ENCODE measurements at regions not wholly inside any gene's neighbourhood (a gene's known extent, or its start where the extent isn't known, plus 50 kb on each side); places are given as distances from the start of the nearest gene placed in this dataset.
A peak's percentile ranks its signal among the peaks of the same experiment; 100 is the strongest.

DNA sequence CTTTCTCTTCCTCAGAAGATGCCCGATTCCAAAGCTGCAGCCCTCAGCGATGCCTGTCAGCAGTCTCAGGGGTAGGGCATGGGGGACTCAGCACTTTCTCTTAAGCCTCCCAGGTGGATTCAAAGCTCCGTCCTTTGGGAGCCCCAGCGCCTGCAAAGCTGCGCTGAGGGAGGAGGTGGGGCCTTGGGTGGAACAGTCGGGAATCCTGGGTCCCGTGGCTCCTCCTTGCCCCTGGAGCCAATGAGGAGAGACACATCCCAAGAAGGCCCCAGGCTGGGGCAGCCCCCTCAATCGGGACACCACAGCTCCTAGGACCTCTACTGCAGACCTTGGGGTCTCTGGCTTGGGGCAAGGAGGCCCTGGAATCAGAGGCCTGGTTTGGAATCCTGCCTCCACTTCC, 227.5 kb upstream of the IGF1R start:
- Histone ChIP-seq H3K4me3 (ENCODE audit: low read length) (no peak overlapping the region), H3K36me3 (ENCODE audit: control insufficient read depth, insufficient read depth, low read length) (no peaks in the 10 kb centered on the region), H3K27me3 (ENCODE audit: control insufficient read depth, insufficient read depth, low read length) (peaks cover 11% of the 10 kb centered on the region), H3K27ac (ENCODE audit: low read length) (no peak overlapping the region), H3K9me3 (ENCODE audit: control insufficient read depth, insufficient read depth, low read length) (no peaks in the 10 kb centered on the region), H3K4me1 (ENCODE audit: control insufficient read depth, insufficient read depth, low read length) (no peaks in the 10 kb centered on the region)
- no peak for DNase-seq (ENCODE audit: low read depth, low spot score)
- WGBS (ENCODE audit: insufficient coverage, insufficient read length): no CpG with 5 or more reads among the region's 8 CpGs

DNA sequence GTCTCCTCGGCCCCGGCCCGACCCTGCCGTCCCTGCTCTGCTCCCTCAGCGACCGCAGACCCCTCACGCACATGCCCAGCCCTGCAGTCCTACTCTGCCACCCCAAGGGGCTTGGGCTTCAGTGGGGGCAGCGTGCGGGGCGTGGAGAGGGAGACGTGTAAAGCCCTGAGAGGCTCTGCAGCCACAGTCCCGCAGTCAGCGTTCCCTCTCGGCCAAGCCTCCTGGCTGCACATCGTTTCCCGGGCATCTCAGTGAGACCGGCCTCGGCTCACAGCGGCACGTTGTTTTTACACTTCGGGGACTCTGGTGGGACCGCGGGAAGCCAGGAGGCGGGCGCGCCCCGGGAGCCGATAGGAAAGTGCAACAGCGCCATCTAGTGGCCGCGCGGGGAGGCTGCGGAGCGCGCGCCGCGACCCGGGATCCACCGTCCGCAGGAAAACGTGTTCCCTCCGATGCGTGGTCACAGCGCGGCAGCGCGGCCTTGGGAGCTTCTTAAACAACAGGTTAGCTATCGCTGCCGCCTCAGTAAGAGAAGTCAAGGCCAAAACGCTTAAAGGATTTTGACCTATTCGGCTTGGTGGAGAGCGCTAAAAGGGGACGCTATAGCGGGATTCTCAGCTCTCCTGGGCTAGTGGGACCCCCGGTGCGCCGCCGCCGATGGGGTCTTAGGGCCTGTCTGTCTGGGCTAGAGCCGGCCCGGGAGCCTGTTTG, 226.8 kb upstream of the IGF1R start:
- no peaks in the 10 kb centered on the region for H3K9me3 ChIP-seq (ENCODE audit: control insufficient read depth, insufficient read depth, low read length)
- no CpG with 5 or more reads among the region's 62 CpGs for WGBS (ENCODE audit: insufficient coverage, insufficient read length)
- peaks cover 11% of the 10 kb centered on the region for H3K27me3 ChIP-seq (ENCODE audit: control insufficient read depth, insufficient read depth, low read length)
- H3K4me1 ChIP-seq (ENCODE audit: control insufficient read depth, insufficient read depth, low read length): no peaks in the 10 kb centered on the region
- peak overlapping the region; percentile 18; the same call in 1 of the 2 replicates for H3K4me3 ChIP-seq (ENCODE audit: low read length)
- DNase-seq (ENCODE audit: low read depth, low spot score): no peak
- no peak overlapping the region for H3K27ac ChIP-seq (ENCODE audit: low read length)
- no peaks in the 10 kb centered on the region for H3K36me3 ChIP-seq (ENCODE audit: control insufficient read depth, insufficient read depth, low read length)

DNA sequence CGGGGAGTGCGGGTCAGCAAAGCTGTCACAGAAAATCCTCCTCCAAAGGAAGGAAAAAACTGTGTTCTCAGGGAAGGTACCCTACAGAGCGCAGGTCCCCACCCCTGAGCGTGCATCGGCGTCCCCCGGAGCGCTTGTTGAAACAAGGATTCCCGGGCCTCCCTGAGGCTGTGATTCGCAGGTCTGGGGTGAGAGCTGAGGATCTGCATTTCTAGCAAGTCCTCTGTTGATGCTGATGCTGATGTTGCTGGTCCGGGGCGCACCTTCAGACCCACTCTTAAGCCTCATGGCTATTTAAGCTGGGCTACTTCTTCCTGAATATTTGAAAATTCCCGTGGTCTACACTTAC, 226.2 kb upstream of the IGF1R start:
- H3K4me3 ChIP-seq (ENCODE audit: low read length): peak overlapping the region; percentile 18; the same call in 1 of the 2 replicates
- peaks cover 11% of the 10 kb centered on the region for H3K27me3 ChIP-seq (ENCODE audit: control insufficient read depth, insufficient read depth, low read length)

DNA sequence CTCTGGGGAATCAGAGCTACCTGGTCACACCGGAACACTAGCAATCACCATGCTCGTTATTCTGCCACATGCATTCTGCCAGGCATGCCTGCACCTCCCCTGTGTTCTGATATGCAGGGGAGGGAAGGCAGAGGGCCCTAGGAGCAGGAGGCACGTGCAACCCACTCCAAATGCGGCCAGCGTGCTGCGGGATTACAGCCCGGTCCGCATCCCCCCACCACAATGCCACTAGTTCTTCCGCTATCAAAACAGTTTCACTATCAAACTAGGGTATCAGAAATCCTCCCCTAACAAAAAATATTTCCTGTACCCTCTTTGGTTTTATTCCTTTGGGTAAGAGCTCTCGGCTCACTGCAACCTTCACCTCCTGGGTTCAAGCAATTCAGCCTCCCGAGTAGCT, 223.2 kb upstream of the IGF1R start:
- peaks cover 13% of the 10 kb centered on the region for H3K27me3 ChIP-seq (ENCODE audit: control insufficient read depth, insufficient read depth, low read length)

More for the DNA sequence above, 226.2 kb upstream of the IGF1R start:
- H3K36me3 ChIP-seq (ENCODE audit: control insufficient read depth, insufficient read depth, low read length): no peaks in the 10 kb centered on the region
- no CpG with 5 or more reads among the region's 13 CpGs for whole genome bisulfite sequencing (ENCODE audit: insufficient coverage, insufficient read length)
- no peak for DNase-seq (ENCODE audit: low read depth, low spot score)
- H3K9me3 ChIP-seq (ENCODE audit: control insufficient read depth, insufficient read depth, low read length): no peaks in the 10 kb centered on the region
- H3K4me1 ChIP-seq (ENCODE audit: control insufficient read depth, insufficient read depth, low read length): no peaks in the 10 kb centered on the region
- no peak overlapping the region for H3K27ac ChIP-seq (ENCODE audit: low read length)

DNA sequence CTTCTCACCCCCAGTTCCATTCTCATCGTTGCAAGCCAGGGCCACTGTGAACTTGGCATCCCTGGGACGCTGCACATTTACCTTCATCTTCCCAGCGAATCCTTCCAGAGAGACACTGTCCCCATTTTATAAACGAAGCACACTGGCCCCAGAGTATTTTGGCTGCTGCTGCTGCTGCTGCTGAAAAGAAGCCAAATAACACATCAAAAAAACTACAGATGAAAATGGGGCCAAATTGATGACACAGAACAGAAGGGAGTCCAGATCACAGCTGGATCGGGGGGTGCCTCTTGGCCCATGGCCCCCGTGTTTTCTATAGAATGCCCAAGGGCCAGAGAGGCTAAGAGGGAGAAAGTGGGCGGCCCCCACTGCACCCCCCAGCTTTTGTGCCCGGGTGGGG, 221.0 kb upstream of the IGF1R start:
- WGBS (ENCODE audit: insufficient coverage, insufficient read length): no CpG with 5 or more reads among the region's 8 CpGs
- H3K4me1 ChIP-seq (ENCODE audit: control insufficient read depth, insufficient read depth, low read length): no peaks in the 10 kb centered on the region
- DNase-seq (ENCODE audit: low read depth, low spot score): no peak
- no peaks in the 10 kb centered on the region for H3K9me3 ChIP-seq (ENCODE audit: control insufficient read depth, insufficient read depth, low read length)
- H3K4me3 ChIP-seq (ENCODE audit: low read length): no peak overlapping the region
- peaks cover 8% of the 10 kb centered on the region for H3K27me3 ChIP-seq (ENCODE audit: control insufficient read depth, insufficient read depth, low read length)
- no peaks in the 10 kb centered on the region for H3K36me3 ChIP-seq (ENCODE audit: control insufficient read depth, insufficient read depth, low read length)
- no peak overlapping the region for H3K27ac ChIP-seq (ENCODE audit: low read length)

More for the DNA sequence above, 223.2 kb upstream of the IGF1R start:
- no CpG with 5 or more reads among the region's 11 CpGs for WGBS (ENCODE audit: insufficient coverage, insufficient read length)
- Histone ChIP-seq H3K4me3 (ENCODE audit: low read length) (no peak overlapping the region), H3K36me3 (ENCODE audit: control insufficient read depth, insufficient read depth, low read length) (no peaks in the 10 kb centered on the region), H3K4me1 (ENCODE audit: control insufficient read depth, insufficient read depth, low read length) (no peaks in the 10 kb centered on the region), H3K27ac (ENCODE audit: low read length) (no peak overlapping the region), H3K9me3 (ENCODE audit: control insufficient read depth, insufficient read depth, low read length) (no peaks in the 10 kb centered on the region)
- no peak for DNase-seq (ENCODE audit: low read depth, low spot score)

DNA sequence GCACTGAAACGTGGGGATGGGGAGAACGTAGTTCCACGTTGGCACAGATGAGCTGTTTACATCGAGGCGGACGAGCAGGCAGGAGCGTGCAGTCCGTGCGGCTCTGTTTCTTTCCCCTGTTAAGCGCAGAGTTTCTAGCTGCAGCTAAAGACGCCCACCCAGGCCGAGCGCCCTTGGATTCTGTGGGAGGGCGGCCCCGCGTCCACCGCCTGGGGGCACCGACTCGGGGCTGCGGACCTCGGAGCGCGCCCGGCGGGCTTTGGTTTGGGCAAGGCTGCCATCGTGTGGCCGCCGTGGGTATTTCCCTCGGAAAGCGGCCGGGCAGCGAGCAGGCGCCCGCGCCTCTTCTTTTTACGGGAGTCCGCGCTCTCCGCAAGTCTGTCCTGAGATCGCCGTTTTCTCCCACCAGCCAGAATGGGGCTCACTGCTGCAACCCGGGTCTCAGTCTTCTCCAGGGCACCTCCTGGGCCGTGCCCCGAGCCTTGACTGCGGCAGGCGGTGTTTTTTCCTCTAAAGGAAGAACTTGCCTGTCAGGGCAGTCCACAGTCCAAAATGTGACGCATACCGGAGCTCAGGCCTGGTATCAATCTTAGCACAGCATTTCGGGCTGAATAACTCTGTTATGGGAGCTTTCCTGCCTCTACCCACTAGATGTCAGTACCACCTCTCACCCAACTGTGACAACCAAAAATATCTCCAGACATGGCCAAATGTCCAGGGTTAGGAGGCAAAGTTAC, 219.9 kb upstream of the IGF1R start:
- H3K4me3 ChIP-seq (ENCODE audit: low read length): peak overlapping the region; percentile 33; the same call in 1 of the 2 replicates
- WGBS (ENCODE audit: insufficient coverage, insufficient read length): no CpG with 5 or more reads among the region's 49 CpGs
- H3K36me3 ChIP-seq (ENCODE audit: control insufficient read depth, insufficient read depth, low read length): no peaks in the 10 kb centered on the region
- H3K27me3 ChIP-seq (ENCODE audit: control insufficient read depth, insufficient read depth, low read length): peaks cover 2% of the 10 kb centered on the region; the same call in 1 of the 2 replicates
- DNase-seq (ENCODE audit: low read depth, low spot score): no peak
- H3K9me3 ChIP-seq (ENCODE audit: control insufficient read depth, insufficient read depth, low read length): no peaks in the 10 kb centered on the region
- H3K4me1 ChIP-seq (ENCODE audit: control insufficient read depth, insufficient read depth, low read length): no peaks in the 10 kb centered on the region
- H3K27ac ChIP-seq (ENCODE audit: low read length): no peak overlapping the region

DNA sequence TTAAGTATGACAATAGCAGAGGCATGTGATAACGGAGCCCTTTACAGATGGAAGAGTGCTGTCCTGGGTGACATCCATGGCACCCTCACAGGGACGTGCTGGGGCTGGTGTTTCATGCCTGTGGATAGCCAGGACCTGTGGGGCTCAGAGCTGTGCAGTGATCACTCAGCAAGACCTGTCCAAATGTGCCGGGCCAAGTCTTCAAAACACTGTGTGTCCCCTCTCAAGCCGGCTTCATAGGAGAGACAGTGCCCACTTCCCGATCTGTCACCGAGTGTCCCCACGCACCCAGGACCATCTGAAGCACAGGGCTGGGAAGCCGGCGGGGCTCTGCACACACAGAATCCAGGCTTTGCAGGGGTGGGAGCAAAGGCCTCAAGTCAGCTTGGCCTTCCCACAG, 217.2 kb upstream of the IGF1R start:
- Histone ChIP-seq H3K4me3 (ENCODE audit: low read length) (no peak overlapping the region), H3K27me3 (ENCODE audit: control insufficient read depth, insufficient read depth, low read length) (peaks cover 2% of the 10 kb centered on the region; the same call in 1 of the 2 replicates), H3K4me1 (ENCODE audit: control insufficient read depth, insufficient read depth, low read length) (no peaks in the 10 kb centered on the region), H3K9me3 (ENCODE audit: control insufficient read depth, insufficient read depth, low read length) (no peaks in the 10 kb centered on the region), H3K36me3 (ENCODE audit: control insufficient read depth, insufficient read depth, low read length) (no peaks in the 10 kb centered on the region), H3K27ac (ENCODE audit: low read length) (no peak overlapping the region)
- WGBS (ENCODE audit: insufficient coverage, insufficient read length): no CpG with 5 or more reads among the region's 9 CpGs
- DNase-seq (ENCODE audit: low read depth, low spot score): no peak

DNA sequence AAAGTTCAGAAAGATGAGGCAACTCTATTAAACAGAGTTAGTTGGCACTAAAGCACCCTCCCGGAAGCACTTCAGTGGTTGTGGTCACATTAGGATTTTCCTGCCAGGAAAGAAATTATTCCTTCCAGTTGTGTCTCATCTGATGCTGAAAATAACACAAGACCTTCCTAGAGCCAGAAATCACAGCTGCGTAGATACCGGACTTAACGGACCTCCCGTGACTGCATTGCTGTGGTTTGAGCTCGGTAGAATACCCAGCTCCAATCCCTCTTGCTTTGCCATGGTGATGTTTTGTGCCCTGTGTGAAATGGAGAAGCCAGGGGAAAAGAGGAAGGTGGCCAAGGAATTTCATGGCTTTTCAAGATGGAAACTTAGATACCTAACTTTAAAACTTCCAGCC, 215.0 kb upstream of the IGF1R start:
- WGBS (ENCODE audit: insufficient coverage, insufficient read length): no CpG with 5 or more reads among the region's 6 CpGs
- Histone ChIP-seq H3K4me3 (ENCODE audit: low read length) (no peak overlapping the region), H3K27me3 (ENCODE audit: control insufficient read depth, insufficient read depth, low read length) (no peaks in the 10 kb centered on the region), H3K36me3 (ENCODE audit: control insufficient read depth, insufficient read depth, low read length) (no peaks in the 10 kb centered on the region), H3K27ac (ENCODE audit: low read length) (no peak overlapping the region), H3K4me1 (ENCODE audit: control insufficient read depth, insufficient read depth, low read length) (no peaks in the 10 kb centered on the region), H3K9me3 (ENCODE audit: control insufficient read depth, insufficient read depth, low read length) (no peaks in the 10 kb centered on the region)
- no peak for DNase-seq (ENCODE audit: low read depth, low spot score)

DNA sequence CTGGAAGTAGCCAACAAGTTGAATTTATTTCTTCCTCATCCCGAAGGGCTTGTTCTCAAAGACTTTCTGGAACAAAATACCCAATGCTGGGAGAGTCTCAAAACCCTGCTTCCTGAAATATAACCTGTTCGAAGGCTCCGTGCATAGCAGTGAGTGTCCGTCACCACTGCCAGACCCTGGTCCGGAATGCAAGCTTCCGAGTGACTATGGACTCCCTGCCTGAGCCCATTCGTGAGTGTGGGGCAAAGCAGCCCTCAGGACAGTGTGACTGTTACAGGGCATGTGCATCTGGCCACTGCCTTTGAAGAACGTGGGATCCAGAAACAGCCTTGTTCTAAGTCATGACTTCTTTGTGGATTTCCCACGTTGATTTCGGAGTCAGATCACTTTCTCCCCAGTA, 214.5 kb upstream of the IGF1R start:
- Histone ChIP-seq H3K4me1 (ENCODE audit: control insufficient read depth, insufficient read depth, low read length) (no peaks in the 10 kb centered on the region), H3K9me3 (ENCODE audit: control insufficient read depth, insufficient read depth, low read length) (no peaks in the 10 kb centered on the region), H3K27me3 (ENCODE audit: control insufficient read depth, insufficient read depth, low read length) (no peaks in the 10 kb centered on the region), H3K4me3 (ENCODE audit: low read length) (no peak overlapping the region), H3K36me3 (ENCODE audit: control insufficient read depth, insufficient read depth, low read length) (no peaks in the 10 kb centered on the region), H3K27ac (ENCODE audit: low read length) (no peak overlapping the region)
- WGBS (ENCODE audit: insufficient coverage, insufficient read length): no CpG with 5 or more reads among the region's 10 CpGs
- DNase-seq (ENCODE audit: low read depth, low spot score): no peak

DNA sequence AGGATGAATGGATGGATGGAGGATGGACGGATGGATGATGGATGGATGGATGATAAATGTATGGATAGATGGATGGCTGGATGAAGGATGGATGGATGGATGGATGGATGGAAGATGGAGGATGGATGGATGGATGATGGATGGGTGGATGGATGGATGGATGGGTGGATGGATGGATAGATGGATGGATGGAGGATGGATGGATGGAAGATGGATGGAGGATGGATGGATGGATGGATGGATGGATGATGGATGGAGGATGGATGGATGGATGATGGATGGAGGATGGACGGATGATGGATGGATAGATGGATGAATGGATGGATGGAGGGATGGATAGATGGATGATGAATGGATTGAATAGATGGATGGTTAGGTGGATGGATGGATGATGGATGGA, 210.6 kb upstream of the IGF1R start:
- H3K4me1 ChIP-seq (ENCODE audit: control insufficient read depth, insufficient read depth, low read length): no peaks in the 10 kb centered on the region
- H3K9me3 ChIP-seq (ENCODE audit: control insufficient read depth, insufficient read depth, low read length): no peaks in the 10 kb centered on the region
- no peaks in the 10 kb centered on the region for H3K27me3 ChIP-seq (ENCODE audit: control insufficient read depth, insufficient read depth, low read length)
- no peak overlapping the region for H3K4me3 ChIP-seq (ENCODE audit: low read length)
- DNase-seq (ENCODE audit: low read depth, low spot score): no peak
- WGBS (ENCODE audit: insufficient coverage, insufficient read length): 100% methylated on average over 2 of the region's 2 CpGs
- no peak overlapping the region for H3K27ac ChIP-seq (ENCODE audit: low read length)
- no peaks in the 10 kb centered on the region for H3K36me3 ChIP-seq (ENCODE audit: control insufficient read depth, insufficient read depth, low read length)
